ENCODE measurements at regions not wholly inside any gene's neighbourhood (a gene's known extent, or its start where the extent isn't known, plus 50 kb on each side); places are given as distances from the start of the nearest gene placed in this dataset.

DNA sequence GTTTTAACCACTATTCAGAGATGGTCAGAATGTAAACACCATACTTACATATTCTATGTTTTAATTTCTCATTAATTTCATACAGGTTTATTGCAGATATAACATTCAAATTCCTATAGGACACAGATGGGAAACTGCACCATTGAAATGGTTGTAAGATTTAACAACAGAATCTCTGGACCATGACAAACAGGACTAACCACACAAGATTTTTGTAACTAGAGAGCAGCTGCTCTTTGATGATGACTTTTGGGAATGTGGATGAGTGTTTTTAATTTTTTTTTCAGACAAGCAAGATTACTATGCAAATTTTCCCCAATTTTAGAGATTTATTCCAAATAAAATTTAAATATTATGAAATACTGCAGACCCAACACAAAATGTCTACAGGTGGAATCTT lies 610.2 kb downstream of the PCDH18 start:
- DNase-seq (ENCODE audit: insufficient read length, low spot score): no peak
- TF ChIP-seq TAF1 (IDR thresholded peaks at IDR 0.05; ENCODE audit: low read depth, low read length): no peak
- no peak for TF ChIP-seq POLR2AphosphoS5 (IDR thresholded peaks at IDR 0.05; ENCODE audit: low read depth, low read length)
- no peak for TF ChIP-seq POLR2A (IDR thresholded peaks at IDR 0.05; ENCODE audit: low read depth, low read length)
- TF ChIP-seq SPI1 (IDR thresholded peaks at IDR 0.05; ENCODE audit: low read depth, low read length): no peak
- no peak for TF ChIP-seq PAX5 (IDR thresholded peaks at IDR 0.05; ENCODE audit: insufficient read depth, low read length, severe bottlenecking)
- no peak for FAIRE-seq

DNA sequence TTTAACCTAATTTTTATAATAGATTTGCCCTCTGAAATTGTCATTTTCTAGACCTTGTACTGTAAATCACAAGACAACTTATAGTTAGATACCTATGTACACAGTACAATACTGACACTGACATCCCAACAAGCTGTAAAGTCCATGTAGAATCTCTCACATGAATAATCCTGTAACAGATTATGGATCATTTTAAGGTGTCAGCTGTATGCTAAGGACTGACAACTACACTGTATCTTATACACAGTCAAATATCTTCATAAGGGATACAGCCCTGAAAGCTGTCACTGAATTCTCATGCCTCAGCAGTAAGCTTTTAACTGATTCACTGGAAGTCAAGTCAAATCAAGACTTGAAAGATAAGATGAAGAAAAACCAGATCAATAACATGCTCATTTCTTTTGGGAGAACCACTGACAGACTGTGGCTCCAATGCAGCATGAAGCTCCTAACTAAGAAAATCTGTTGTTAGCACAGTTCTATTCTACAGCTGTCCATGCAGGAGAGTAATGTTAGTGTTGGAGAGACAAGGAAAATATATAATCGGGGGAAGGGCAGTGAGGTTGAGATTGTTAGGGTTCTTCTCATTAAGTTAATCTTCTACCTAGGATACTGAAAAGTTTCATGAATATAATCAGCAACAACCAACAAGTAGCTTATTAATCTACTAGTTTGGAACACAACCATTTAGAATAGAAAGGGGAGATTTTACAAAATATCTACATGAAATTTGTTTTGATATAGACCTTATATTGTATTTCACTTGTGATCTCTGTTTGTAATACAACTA lies 612.0 kb downstream of the PCDH18 start:
- DNase-seq (ENCODE audit: insufficient read length, low spot score): no peak
- FAIRE-seq: no peak
- TF ChIP-seq POU2F2 (IDR thresholded peaks at IDR 0.05; ENCODE audit: low read depth, low read length): no peak
- no peak for TF ChIP-seq POLR2A (IDR thresholded peaks at IDR 0.05; ENCODE audit: low read depth, low read length)
- TF ChIP-seq PAX5 (IDR thresholded peaks at IDR 0.05; ENCODE audit: insufficient read depth, low read length, severe bottlenecking): no peak
- TF ChIP-seq POLR2AphosphoS5 (IDR thresholded peaks at IDR 0.05; ENCODE audit: low read depth, low read length): no peak
- no peak for TF ChIP-seq SPI1 (IDR thresholded peaks at IDR 0.05; ENCODE audit: low read depth, low read length)
- no peak for TF ChIP-seq TAF1 (IDR thresholded peaks at IDR 0.05; ENCODE audit: low read depth, low read length)

DNA sequence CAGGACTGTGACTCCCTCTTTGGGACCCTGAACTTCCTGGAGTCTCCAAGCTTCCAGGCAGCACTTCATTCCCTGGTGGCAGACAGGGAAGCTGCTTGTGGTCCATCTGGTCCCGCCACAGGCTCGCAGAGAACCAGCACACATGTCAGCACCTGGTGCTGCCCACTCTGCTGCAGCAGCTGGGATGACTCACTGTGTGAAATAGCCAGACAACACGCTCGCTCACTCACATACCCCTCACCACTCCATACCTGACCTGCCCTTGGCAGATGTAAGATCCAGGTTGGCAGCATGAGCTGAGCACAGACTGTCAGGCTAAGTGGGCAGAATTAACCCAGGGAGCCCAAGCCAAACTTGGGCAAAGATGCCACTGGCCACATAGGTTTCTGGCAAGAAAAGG lies 613.5 kb downstream of the PCDH18 start:
- DNase-seq (ENCODE audit: insufficient read length, low spot score): no peak
- no peak for FAIRE-seq
- TF ChIP-seq SPI1 (IDR thresholded peaks at IDR 0.05; ENCODE audit: low read depth, low read length): no peak
- no peak for TF ChIP-seq POU2F2 (IDR thresholded peaks at IDR 0.05; ENCODE audit: low read depth, low read length)
- TF ChIP-seq TAF1 (IDR thresholded peaks at IDR 0.05; ENCODE audit: low read depth, low read length): no peak
- no peak for TF ChIP-seq PAX5 (IDR thresholded peaks at IDR 0.05; ENCODE audit: insufficient read depth, low read length, severe bottlenecking)
- TF ChIP-seq POLR2AphosphoS5 (IDR thresholded peaks at IDR 0.05; ENCODE audit: low read depth, low read length): no peak
- TF ChIP-seq POLR2A (IDR thresholded peaks at IDR 0.05; ENCODE audit: low read depth, low read length): no peak

DNA sequence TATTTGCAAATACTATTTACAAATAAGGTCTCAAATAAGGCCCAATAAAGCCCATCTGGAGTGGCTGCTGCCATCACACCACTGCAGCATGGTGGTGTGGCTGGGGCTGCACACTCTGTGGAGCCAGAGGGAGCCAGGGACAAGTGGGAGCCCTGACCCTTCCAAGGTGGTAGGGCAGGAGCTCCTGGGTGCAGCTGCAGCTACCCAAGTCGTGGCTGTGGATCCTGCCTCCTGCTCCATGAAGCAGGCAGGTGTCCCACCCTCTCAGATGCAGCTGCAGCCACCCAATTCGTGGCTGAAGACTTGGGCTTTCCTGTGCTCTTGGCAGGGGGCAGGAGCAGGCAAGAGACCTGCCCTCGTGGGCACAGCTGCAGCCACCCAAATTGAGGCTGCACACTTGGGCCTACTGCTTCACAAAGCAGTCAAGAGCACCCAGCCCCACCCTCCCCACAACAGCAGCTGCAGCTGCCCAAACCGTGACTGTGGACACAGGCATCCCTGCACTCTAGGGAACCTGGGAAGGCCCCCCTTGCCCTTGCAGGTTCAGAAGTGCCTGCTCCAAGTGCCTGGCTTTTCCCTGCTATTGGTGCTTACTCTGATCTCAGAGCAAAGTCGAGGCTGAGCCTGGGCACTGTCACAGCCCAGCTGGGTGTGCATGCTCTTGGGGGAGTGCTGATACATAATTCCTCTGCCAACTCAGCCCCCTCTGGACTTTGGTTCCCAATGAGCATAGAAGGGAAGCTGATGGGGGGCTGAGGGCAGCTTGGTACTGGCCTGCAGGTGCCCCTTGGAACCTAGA lies 614.8 kb downstream of the PCDH18 start:
- FAIRE-seq (no peak), DNase-seq (ENCODE audit: insufficient read length, low spot score) (no peak)
- no peak for TF ChIP-seq SPI1 (IDR thresholded peaks at IDR 0.05; ENCODE audit: low read depth, low read length)
- no peak for TF ChIP-seq POU2F2 (IDR thresholded peaks at IDR 0.05; ENCODE audit: low read depth, low read length)
- TF ChIP-seq PAX5 (IDR thresholded peaks at IDR 0.05; ENCODE audit: insufficient read depth, low read length, severe bottlenecking): no peak

DNA sequence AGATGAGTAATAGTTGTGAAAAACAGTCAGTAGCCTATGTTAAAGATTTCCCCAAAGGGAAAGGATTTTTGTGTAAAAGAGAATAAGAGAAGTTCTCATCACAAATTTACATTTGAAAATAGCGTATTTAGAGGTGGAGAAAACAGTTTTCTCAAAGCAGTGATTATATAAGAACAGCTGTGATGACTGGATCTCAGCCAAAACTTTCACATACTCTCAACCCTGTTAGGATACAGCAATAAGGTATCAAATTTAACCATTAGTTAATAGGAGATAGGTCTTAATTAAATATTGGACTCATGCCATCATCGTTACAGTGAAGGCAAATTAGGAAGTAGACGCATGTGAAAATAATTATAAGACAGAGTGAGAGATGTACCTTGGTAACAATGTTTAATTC lies 622.7 kb downstream of the PCDH18 start:
- FAIRE-seq (no peak), DNase-seq (ENCODE audit: insufficient read length, low spot score) (no peak)
- no peak for TF ChIP-seq SPI1 (IDR thresholded peaks at IDR 0.05; ENCODE audit: low read depth, low read length)
- TF ChIP-seq POLR2AphosphoS5 (IDR thresholded peaks at IDR 0.05; ENCODE audit: low read depth, low read length): no peak
- no peak for TF ChIP-seq TAF1 (IDR thresholded peaks at IDR 0.05; ENCODE audit: low read depth, low read length)
- no peak for TF ChIP-seq POU2F2 (IDR thresholded peaks at IDR 0.05; ENCODE audit: low read depth, low read length)
- no peak for TF ChIP-seq PAX5 (IDR thresholded peaks at IDR 0.05; ENCODE audit: insufficient read depth, low read length, severe bottlenecking)
- TF ChIP-seq POLR2A (IDR thresholded peaks at IDR 0.05; ENCODE audit: low read depth, low read length): no peak

DNA sequence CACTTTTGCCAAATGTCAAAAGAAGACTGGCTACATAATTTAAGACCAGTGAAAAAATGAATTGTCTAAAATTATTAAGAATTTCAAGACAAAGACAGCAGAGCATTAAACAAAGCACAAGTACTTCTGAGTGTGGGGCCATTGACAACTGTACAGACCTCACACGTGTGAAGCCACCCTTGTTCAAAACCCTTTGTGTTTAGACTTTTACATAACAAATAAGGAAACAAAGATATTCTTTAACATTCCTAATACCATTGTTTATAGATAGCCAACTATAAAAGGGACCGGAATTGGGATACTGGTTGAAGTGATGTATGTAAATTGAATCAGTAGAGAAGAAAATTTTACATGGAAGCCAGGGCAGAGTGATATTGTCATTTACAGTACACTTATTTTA lies 624.2 kb downstream of the PCDH18 start:
- TF ChIP-seq TAF1 (IDR thresholded peaks at IDR 0.05; ENCODE audit: low read depth, low read length): no peak
- DNase-seq (ENCODE audit: insufficient read length, low spot score) (no peak), FAIRE-seq (no peak)

DNA sequence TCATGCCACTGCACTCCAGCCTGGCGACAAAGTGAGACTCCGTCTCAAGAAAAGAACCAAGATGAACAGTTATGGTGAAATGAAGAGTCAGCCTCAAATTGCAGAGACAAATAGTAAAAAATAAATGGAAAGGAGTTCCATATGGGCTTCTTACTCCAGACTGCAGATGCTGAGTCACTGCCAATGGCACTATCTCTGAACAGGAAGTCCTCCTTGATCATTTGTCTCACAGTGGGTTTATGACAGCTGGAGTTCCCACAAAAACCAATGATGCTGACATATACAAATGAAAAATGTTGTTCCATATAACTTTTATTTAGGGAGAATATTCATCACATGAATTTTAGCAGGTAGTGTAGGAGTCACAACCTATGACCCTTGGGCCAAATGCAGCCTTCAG lies 631.6 kb downstream of the PCDH18 start:
- FAIRE-seq (no peak), DNase-seq (ENCODE audit: insufficient read length, low spot score) (no peak)
- TF ChIP-seq POLR2A (IDR thresholded peaks at IDR 0.05; ENCODE audit: low read depth, low read length): no peak
- TF ChIP-seq TAF1 (IDR thresholded peaks at IDR 0.05; ENCODE audit: low read depth, low read length): no peak
- TF ChIP-seq POU2F2 (IDR thresholded peaks at IDR 0.05; ENCODE audit: low read depth, low read length): no peak
- no peak for TF ChIP-seq PAX5 (IDR thresholded peaks at IDR 0.05; ENCODE audit: insufficient read depth, low read length, severe bottlenecking)
- no peak for TF ChIP-seq POLR2AphosphoS5 (IDR thresholded peaks at IDR 0.05; ENCODE audit: low read depth, low read length)
- no peak for TF ChIP-seq SPI1 (IDR thresholded peaks at IDR 0.05; ENCODE audit: low read depth, low read length)

DNA sequence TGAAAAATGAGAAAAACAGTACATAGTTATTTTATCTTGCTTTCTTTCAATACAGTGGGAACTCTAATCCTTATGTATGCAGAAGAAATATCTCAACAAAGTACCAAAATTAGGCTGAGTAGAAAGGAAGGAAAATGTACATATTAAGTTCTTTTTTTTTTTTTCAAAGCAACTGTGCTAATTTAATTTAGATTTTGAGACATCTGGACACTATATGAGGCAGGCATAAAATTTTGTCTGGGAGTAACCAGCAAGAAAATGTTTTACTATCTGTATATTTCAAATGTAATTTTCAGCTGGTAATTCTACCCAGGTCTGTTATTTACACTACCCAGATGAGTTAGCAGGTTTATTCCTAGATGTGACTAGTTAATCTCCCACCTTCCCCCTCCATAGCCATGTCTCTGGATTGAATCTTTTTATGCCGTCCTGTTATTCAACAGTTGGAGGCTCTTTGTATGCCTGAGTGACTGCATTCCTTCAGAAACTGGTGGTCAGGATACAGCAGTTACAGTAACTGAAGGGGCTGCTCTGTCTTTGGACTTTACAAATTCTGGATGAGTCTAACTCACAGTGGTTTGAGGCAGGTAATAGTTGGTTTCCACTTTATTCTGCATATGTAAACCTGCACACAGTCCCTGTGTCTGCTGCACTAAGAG lies 633.6 kb downstream of the PCDH18 start:
- no peak for FAIRE-seq
- DNase-seq (ENCODE audit: insufficient read length, low spot score): no peak
- no peak for TF ChIP-seq TAF1 (IDR thresholded peaks at IDR 0.05; ENCODE audit: low read depth, low read length)

DNA sequence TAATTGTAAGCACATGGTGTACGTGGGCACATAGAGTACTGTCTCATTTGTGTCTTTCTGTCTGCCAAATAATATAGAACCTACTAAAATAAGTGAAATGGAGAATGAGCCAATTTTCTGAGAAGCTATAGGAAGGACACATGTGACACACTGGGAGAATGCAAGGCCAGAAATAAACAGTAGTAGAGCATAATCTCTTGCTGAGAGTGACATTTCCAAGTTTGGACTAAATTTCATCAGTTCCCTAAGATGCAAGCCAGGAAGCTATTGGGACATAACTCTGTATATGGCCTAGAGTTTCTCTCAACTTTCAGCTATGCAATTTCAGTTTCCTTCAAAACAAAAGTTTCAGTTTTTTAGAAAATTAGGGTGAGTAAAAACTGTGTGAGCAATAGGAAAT lies 638.7 kb downstream of the PCDH18 start:
- TF ChIP-seq SPI1 (IDR thresholded peaks at IDR 0.05; ENCODE audit: low read depth, low read length) (no peak), POLR2A (IDR thresholded peaks at IDR 0.05; ENCODE audit: low read depth, low read length) (no peak), PAX5 (IDR thresholded peaks at IDR 0.05; ENCODE audit: insufficient read depth, low read length, severe bottlenecking) (no peak), TAF1 (IDR thresholded peaks at IDR 0.05; ENCODE audit: low read depth, low read length) (no peak), POU2F2 (IDR thresholded peaks at IDR 0.05; ENCODE audit: low read depth, low read length) (no peak), POLR2AphosphoS5 (IDR thresholded peaks at IDR 0.05; ENCODE audit: low read depth, low read length) (no peak)
- FAIRE-seq: no peak
- no peak for DNase-seq (ENCODE audit: insufficient read length, low spot score)

DNA sequence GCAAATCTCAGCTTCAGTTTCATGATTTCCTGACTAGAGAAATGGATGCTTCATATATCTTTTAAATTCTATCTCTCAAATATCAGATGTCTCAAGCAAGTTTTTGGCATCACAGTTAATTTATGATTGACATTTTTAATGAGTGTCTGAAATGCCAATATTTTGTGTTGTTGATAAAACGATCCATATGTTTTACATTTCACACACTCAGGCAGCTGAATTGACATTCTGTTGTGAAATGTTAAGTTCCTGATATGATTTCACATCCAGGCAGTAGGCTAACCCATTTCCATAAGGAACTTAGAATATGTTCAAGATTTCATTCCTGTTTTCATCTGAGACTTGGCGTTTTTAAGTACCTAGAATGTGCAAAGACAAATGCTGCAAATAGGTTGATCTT lies 650.6 kb downstream of the PCDH18 start:
- FAIRE-seq (no peak), DNase-seq (ENCODE audit: insufficient read length, low spot score) (no peak)
- no peak for TF ChIP-seq POU2F2 (IDR thresholded peaks at IDR 0.05; ENCODE audit: low read depth, low read length)
- TF ChIP-seq PAX5 (IDR thresholded peaks at IDR 0.05; ENCODE audit: insufficient read depth, low read length, severe bottlenecking): no peak
- no peak for TF ChIP-seq POLR2AphosphoS5 (IDR thresholded peaks at IDR 0.05; ENCODE audit: low read depth, low read length)
- TF ChIP-seq POLR2A (IDR thresholded peaks at IDR 0.05; ENCODE audit: low read depth, low read length): no peak
- no peak for TF ChIP-seq SPI1 (IDR thresholded peaks at IDR 0.05; ENCODE audit: low read depth, low read length)
- no peak for TF ChIP-seq TAF1 (IDR thresholded peaks at IDR 0.05; ENCODE audit: low read depth, low read length)
